HFFc6 (cell line): ENCODE measurements at regions not wholly inside any gene's neighbourhood (a gene's known extent, or its start where the extent isn't known, plus 50 kb on each side); places are given as distances from the start of the nearest gene placed in this dataset.
A peak's percentile ranks its signal among the peaks of the same experiment; 100 is the strongest.

Experiments
- DNase-seq: peaks from one replicate; pipeline ENCODE4 v3.0.0-alpha.2; 2018
- H3K27ac Mint-ChIP-seq: 2 replicates; pipeline ENCODE4 v1.8.0; 2020; ENCODE audit warnings: mild to moderate bottlenecking, mixed read lengths
- H3K27me3 Mint-ChIP-seq: 2 replicates; pipeline ENCODE4 v1.8.0; 2021; ENCODE audit warnings: mild to moderate bottlenecking, moderate library complexity, mixed read lengths; ENCODE audit not compliant: insufficient read depth
- H3K36me3 Mint-ChIP-seq: 2 replicates; pipeline ENCODE4 v1.8.0; 2021; ENCODE audit warnings: low read depth, mixed read lengths
- H3K4me1 Mint-ChIP-seq: 2 replicates; pipeline ENCODE4 v1.8.0; 2020; ENCODE audit warnings: low read depth, mixed read lengths
- H3K4me3 Mint-ChIP-seq: 2 replicates; pipeline ENCODE4 v1.8.0; 2020; ENCODE audit warnings: mild to moderate bottlenecking, moderate library complexity, mixed read lengths
- H3K9me3 Mint-ChIP-seq: 2 replicates; pipeline ENCODE4 v1.8.0; 2020; ENCODE audit warnings: mild to moderate bottlenecking, mixed read lengths
- CTCF ChIP-seq: fragments of 200-600 bp; sonication (generic); IDR thresholded peaks from 2 replicates; pipeline ENCODE4 v1.5.0; 2021; ENCODE audit warnings: antibody characterized with exemption, mild to moderate bottlenecking

GRCh38 chr13:50202485-50202884 lies 187.2 kb downstream of the KCNRG start:
- TF ChIP-seq CTCF = no peak
- no peaks in the 10 kb centered on the region for H3K36me3 Mint-ChIP-seq
- no peaks in the 10 kb centered on the region for H3K9me3 Mint-ChIP-seq
- no peak for DNase-seq
- H3K27me3 Mint-ChIP-seq = peaks cover 15% of the 10 kb centered on the region
- no peaks in the 10 kb centered on the region; the same call in 1 of the 2 replicates for H3K4me1 Mint-ChIP-seq
- no peak overlapping the region for H3K4me3 Mint-ChIP-seq
- no peak overlapping the region for H3K27ac Mint-ChIP-seq

GRCh38 chr13:50203256-50203941 lies 188.2 kb downstream of the KCNRG start:
- Mint-ChIP-seq H3K4me1 (peaks cover 4% of the 10 kb centered on the region), H3K36me3 (no peaks in the 10 kb centered on the region), H3K27ac (no peak overlapping the region), H3K4me3 (no peak overlapping the region), H3K9me3 (no peaks in the 10 kb centered on the region), H3K27me3 (peaks cover 15% of the 10 kb centered on the region)
- DNase-seq = no peak
- no peak for TF ChIP-seq CTCF

GRCh38 chr13:50205581-50205980 lies 190.3 kb downstream of the KCNRG start:
- Mint-ChIP-seq H3K36me3 (no peaks in the 10 kb centered on the region), H3K9me3 (no peaks in the 10 kb centered on the region)

GRCh38 chr13:50208826-50209335 lies 193.6 kb downstream of the KCNRG start:
- no peak for TF ChIP-seq CTCF
- Mint-ChIP-seq H3K9me3 (peaks cover 10% of the 10 kb centered on the region; the same call in 1 of the 2 replicates), H3K27me3 (peaks cover 6% of the 10 kb centered on the region)

More at GRCh38 chr13:50205581-50205980, 190.3 kb downstream of the KCNRG start:
- no peak for TF ChIP-seq CTCF
- no peak for DNase-seq
- Mint-ChIP-seq H3K4me1 (peaks cover 12% of the 10 kb centered on the region), H3K27ac (no peak overlapping the region), H3K27me3 (peaks cover 10% of the 10 kb centered on the region), H3K4me3 (no peak overlapping the region)

GRCh38 chr13:50209631-50210030 lies 194.4 kb downstream of the KCNRG start:
- H3K36me3 Mint-ChIP-seq = no peaks in the 10 kb centered on the region
- peaks cover 12% of the 10 kb centered on the region for H3K4me1 Mint-ChIP-seq
- no peak overlapping the region for H3K4me3 Mint-ChIP-seq
- H3K27ac Mint-ChIP-seq = no peak overlapping the region
- no peak for TF ChIP-seq CTCF
- peaks cover 10% of the 10 kb centered on the region; the same call in 1 of the 2 replicates for H3K9me3 Mint-ChIP-seq
- DNase-seq = no peak
- peaks cover 6% of the 10 kb centered on the region for H3K27me3 Mint-ChIP-seq

More at GRCh38 chr13:50208826-50209335, 193.6 kb downstream of the KCNRG start:
- no peak overlapping the region for H3K27ac Mint-ChIP-seq
- DNase-seq = no peak
- peak overlapping the region; percentile 69 for H3K4me3 Mint-ChIP-seq
- peaks cover 12% of the 10 kb centered on the region for H3K4me1 Mint-ChIP-seq
- no peaks in the 10 kb centered on the region for H3K36me3 Mint-ChIP-seq
